SK-N-SH (cell line): ENCODE measurements at regions not wholly inside any gene's neighbourhood (a gene's known extent, or its start where the extent isn't known, plus 50 kb on each side); places are given as distances from the start of the nearest gene placed in this dataset.

Experiments used
- CTCF ChIA-PET: fragments of 300-600, 350-600 bp; formaldehyde crosslinking; extraction: SDS; loops from one replicate; lab custom pipeline; 2021; lab: Yijun Ruan, JAX
- POLR2A ChIA-PET: fragments of 350-600 bp; sonication (Branson Sonifier 250); formaldehyde crosslinking; extraction: SDS; loops from one replicate; lab custom pipeline; 2020; ENCODE audit warnings: antibody characterized with exemption, inconsistent platforms; lab: Yijun Ruan, JAX
- DNase-seq: peaks from one replicate; pipeline ENCODE4 v3.0.0; 2012
- H2AFZ ChIP-seq: fragments of 200-600 bp; sonication (generic); 2 replicates; pipeline ENCODE4 v1.8.1; 2016; ENCODE audit warnings: antibody characterized with exemption, mild to moderate bottlenecking, low read depth
- H3F3A ChIP-seq: fragments of 200-600 bp; sonication (generic); replicated peaks from 2 replicates; pipeline ENCODE3; 2016; ENCODE audit warnings: antibody characterized with exemption, mild to moderate bottlenecking; ENCODE audit not compliant: insufficient read depth
- H3K27ac ChIP-seq, 2 experiments: fragments of 200-500 bp in 1 of 2; fragments of 200-600 bp in 1 of 2; sonication (Bioruptor generic) in 1 of 2; sonication (generic), shearing (Covaris generic) in 1 of 2; 2 replicates each; pipeline versions ENCODE4 v1.5.1 to v1.6.1; 2014 to 2016; ENCODE audit warnings: low read depth in 2 of 2, inconsistent platforms in 1 of 2, low read length in 1 of 2, mild to moderate bottlenecking in 1 of 2, mixed read lengths in 1 of 2
- H3K27me3 ChIP-seq: fragments of 200-600 bp; sonication (generic), shearing (Covaris generic); 2 replicates; pipeline ENCODE4 v1.6.1; 2016; ENCODE audit warnings: mixed run types; ENCODE audit not compliant: insufficient read depth
- H3K36me3 ChIP-seq, 2 experiments: fragments of 200-500 bp in 1 of 2; fragments of 200-600 bp in 1 of 2; sonication (Bioruptor generic) in 1 of 2; sonication (generic) in 1 of 2; replicated peaks in 1 of 2; 2 replicates each; pipeline versions ENCODE3 to v1.5.1; 2014 to 2016; ENCODE audit warnings: low read length in 1 of 2, mild to moderate bottlenecking in 1 of 2; ENCODE audit not compliant: insufficient read depth in 2 of 2, control insufficient read depth in 1 of 2
- H3K4me1 ChIP-seq, 2 experiments: fragments of 200-500 bp in 1 of 2; fragments of 200-600 bp in 1 of 2; sonication (Bioruptor generic) in 1 of 2; sonication (generic), shearing (Covaris generic) in 1 of 2; 2 replicates each; pipeline versions ENCODE4 v1.5.1 to v1.6.1; 2014 to 2016; ENCODE audit warnings: low read depth in 1 of 2, low read length in 1 of 2, mixed run types in 1 of 2; ENCODE audit not compliant: insufficient read depth in 2 of 2, control insufficient read depth in 1 of 2
- H3K4me2 ChIP-seq: fragments of 200-600 bp; sonication (generic), shearing (Covaris generic); 2 replicates; pipeline ENCODE4 v1.6.1; 2017; ENCODE audit warnings: mixed run types
- H3K4me3 ChIP-seq, 2 experiments: fragments of 200-500 bp in 1 of 2; fragments of 200-600 bp in 1 of 2; sonication (Bioruptor generic) in 1 of 2; sonication (generic), shearing (Covaris generic) in 1 of 2; 2 replicates each; pipeline versions ENCODE4 v1.5.1 to v1.8.1; 2014 to 2016; ENCODE audit warnings: low read depth in 2 of 2, inconsistent platforms in 1 of 2, low read length in 1 of 2, mild to moderate bottlenecking in 1 of 2, mixed read lengths in 1 of 2, moderate library complexity in 1 of 2
- H3K79me2 ChIP-seq: fragments of 200-600 bp; sonication (generic); 2 replicates; pipeline ENCODE4 v1.8.1; 2017; ENCODE audit warnings: mild to moderate bottlenecking; ENCODE audit not compliant: insufficient read depth
- H3K9ac ChIP-seq: fragments of 200-600 bp; sonication (generic); 2 replicates; pipeline ENCODE4 v1.6.1; 2017; ENCODE audit warnings: mixed run types
- H3K9me2 ChIP-seq: fragments of 200-600 bp; sonication (generic); 2 replicates; pipeline ENCODE4 v1.6.1; 2017; ENCODE audit warnings: mixed run types
- H3K9me3 ChIP-seq: fragments of 200-600 bp; sonication (generic); 2 replicates; pipeline ENCODE4 v1.6.1; 2017; ENCODE audit warnings: mixed run types, mild to moderate bottlenecking, moderate library complexity
- H4K20me1 ChIP-seq: fragments of 200-600 bp; sonication (generic); 2 replicates; pipeline ENCODE4 v1.6.1; 2017; ENCODE audit warnings: mild to moderate bottlenecking, mixed run types; ENCODE audit not compliant: insufficient read depth
- EP300 ChIP-seq, 2 experiments: IDR thresholded peaks; 2 replicates each; pipeline versions ENCODE4 v1.4.0 to v1.6.1; 2012; ENCODE audit warnings: borderline replicate concordance in 1 of 2, low read depth in 1 of 2, low read length in 1 of 2
- GABPA ChIP-seq: IDR thresholded peaks from 2 replicates; pipeline ENCODE4 v1.4.0; 2012; ENCODE audit warnings: low read depth, mild to moderate bottlenecking
- IRF3 ChIP-seq: fragments of 150-350 bp; IDR thresholded peaks from 2 replicates; pipeline ENCODE4 v1.6.1; 2016; ENCODE audit warnings: mild to moderate bottlenecking, low read depth, low read length
- JUND ChIP-seq: IDR thresholded peaks from 2 replicates; pipeline ENCODE4 v1.4.0; 2012
- MAX ChIP-seq: IDR thresholded peaks from 2 replicates; pipeline ENCODE4 v1.4.0; 2012; ENCODE audit warnings: low read depth
- NRF1 ChIP-seq: IDR thresholded peaks from 2 replicates; pipeline ENCODE4 v1.6.1; 2012; ENCODE audit warnings: low read depth, mild to moderate bottlenecking, low read length
- RAD21 ChIP-seq: IDR thresholded peaks from 2 replicates; pipeline ENCODE4 v1.6.1; 2012; ENCODE audit warnings: mild to moderate bottlenecking, low read length
- RCOR1 ChIP-seq: fragments of 150-350 bp; IDR thresholded peaks from 2 replicates; pipeline ENCODE4 v1.6.1; 2017; ENCODE audit warnings: antibody characterized with exemption, low read length
- REST ChIP-seq: IDR thresholded peaks from 2 replicates; pipeline ENCODE4 v1.6.1; 2012; ENCODE audit warnings: mild to moderate bottlenecking, low read depth, low read length, moderate library complexity
- SIN3A ChIP-seq: IDR thresholded peaks from 2 replicates; pipeline ENCODE4 v1.6.1; 2012; ENCODE audit warnings: low read depth, mild to moderate bottlenecking, low read length, moderate library complexity, borderline replicate concordance
- TCF12 ChIP-seq: IDR thresholded peaks from 2 replicates; pipeline ENCODE4 v1.4.0; 2012
- USF1 ChIP-seq: IDR thresholded peaks from 2 replicates; pipeline ENCODE4 v1.4.0; 2012; ENCODE audit warnings: low read depth, borderline replicate concordance
- YY1 ChIP-seq: IDR thresholded peaks from 2 replicates; pipeline ENCODE4 v1.4.0; 2012; ENCODE audit warnings: low read depth, mild to moderate bottlenecking
- ZBTB33 ChIP-seq: IDR thresholded peaks from 2 replicates; pipeline ENCODE4 v1.4.0; 2012; ENCODE audit warnings: low read depth, borderline replicate concordance
- WGBS: methylation state at CpG from one replicate; pipeline ENCODE4 v1.1.6; 2017; ENCODE audit warnings: low lambda C conversion rate; 5-methylcytosine and 5-hydroxymethylcytosine counted together

GRCh38 chr4:140250989-140251552 is 97.1 kb upstream of the MAML3 start:
- H3F3A ChIP-seq: peaks cover 13% of the 10 kb centered on the region
- 94% methylated on average over 3 of the region's 4 CpGs for WGBS
- ChIA-PET CTCF (interaction anchor here (0.7 to 9.2 kb wide), 9 partner anchors 13 to 560 kb away, joined by 3 to 91 read pairs (median 4); partner anchors contain the start of gene MAML3), POLR2A (interaction anchor here (1.5 to 7.9 kb wide), 4 partner anchors 8 to 362 kb away, joined by 4 to 56 read pairs (median 32); partner anchors contain the start of gene MAML3)
- no peaks in the 10 kb centered on the region for H4K20me1 ChIP-seq
- no peak for DNase-seq
- no peaks in the 10 kb centered on the region for H3K36me3 ChIP-seq
- no peaks in the 10 kb centered on the region for H3K9me3 ChIP-seq
- H3K4me1 ChIP-seq: peaks cover 38 to 43% of the 10 kb centered on the region in 2 experiments
- H3K9me2 ChIP-seq: no peaks in the 10 kb centered on the region
- H3K27ac ChIP-seq: peak overlapping the region in 1 of 2 experiments; percentile 92; a peak in 2 of 4 replicates
- H3K27me3 ChIP-seq: no peaks in the 10 kb centered on the region
- H2AFZ ChIP-seq: no peak overlapping the region
- no peak overlapping the region for H3K4me3 ChIP-seq
- H3K4me2 ChIP-seq: no peak overlapping the region
- no peak overlapping the region for H3K9ac ChIP-seq
- TF ChIP-seq JUND (no peak), SIN3A (no peak), MAX (no peak), GABPA (no peak), RCOR1 (no peak), RAD21 (no peak), IRF3 (no peak), USF1 (no peak), REST (no peak), TCF12 (no peak), YY1 (no peak), NRF1 (no peak), EP300 (IDR thresholded peaks at IDR 0.05; ENCODE audit: borderline replicate concordance in 1 of 2, low read depth in 1 of 2, low read length in 1 of 2) (no peak), ZBTB33 (no peak)
- no peaks in the 10 kb centered on the region for H3K79me2 ChIP-seq
